GM23338 (cell line): ENCODE measurements at regions not wholly inside any gene's neighbourhood (a gene's known extent, or its start where the extent isn't known, plus 50 kb on each side); places are given as distances from the start of the nearest gene placed in this dataset.

Source experiments
- ATAC-seq: fragments of 200-7000 bp; cut with Tn5 transposase; 3 replicates; pipeline ENCODE4 v1.9.1; 2020
- DNase-seq: peaks from one replicate; pipeline ENCODE4 v3.0.0-alpha.2; 2015; ENCODE audit warnings: low spot score
- H2AFZ ChIP-seq: fragments of 200-600 bp; sonication (generic); 2 replicates; pipeline ENCODE4 v1.8.0; 2016; ENCODE audit warnings: antibody characterized with exemption, mild to moderate bottlenecking, moderate library complexity
- H3F3A ChIP-seq: fragments of 200-600 bp; sonication (generic); replicated peaks from 2 replicates; pipeline ENCODE4 v1.8.0; 2017; ENCODE audit warnings: antibody characterized with exemption, mixed run types, low read depth
- H3K27ac ChIP-seq: fragments of 200-600 bp; sonication (generic); 2 replicates; pipeline ENCODE4 v1.6.1; 2016; ENCODE audit warnings: low read depth
- H3K27me3 ChIP-seq: fragments of 200-600 bp; sonication (generic); 2 replicates; pipeline ENCODE4 v1.8.0; 2016; ENCODE audit warnings: mild to moderate bottlenecking, mixed run types, moderate library complexity; ENCODE audit not compliant: insufficient read depth
- H3K36me3 ChIP-seq: fragments of 200-600 bp; sonication (generic); 2 replicates; pipeline ENCODE4 v1.8.0; 2016; ENCODE audit warnings: mild to moderate bottlenecking; ENCODE audit not compliant: insufficient read depth
- H3K4me1 ChIP-seq: fragments of 200-600 bp; sonication (generic); 2 replicates; pipeline ENCODE4 v1.8.0; 2016; ENCODE audit warnings: mild to moderate bottlenecking, moderate library complexity; ENCODE audit not compliant: insufficient read depth
- H3K4me2 ChIP-seq: fragments of 200-600 bp; sonication (generic); 2 replicates; pipeline ENCODE4 v1.7.1; 2017; ENCODE audit warnings: mixed run types
- H3K4me3 ChIP-seq: fragments of 200-600 bp; sonication (generic); 2 replicates; pipeline ENCODE4 v1.6.1; 2016; ENCODE audit warnings: mixed run types
- H3K79me2 ChIP-seq: fragments of 200-600 bp; sonication (generic); replicated peaks from 2 replicates; pipeline ENCODE4 v1.8.0; 2017; ENCODE audit warnings: mild to moderate bottlenecking; ENCODE audit not compliant: insufficient read depth
- H3K9me2 ChIP-seq: fragments of 200-600 bp; sonication (generic); 2 replicates; pipeline ENCODE4 v1.8.0; 2017; ENCODE audit not compliant: insufficient read depth
- H4K20me1 ChIP-seq: fragments of 200-600 bp; sonication (generic); replicated peaks from 2 replicates; pipeline ENCODE4 v1.8.0; 2017; ENCODE audit warnings: mild to moderate bottlenecking; ENCODE audit not compliant: insufficient read depth
- H3K27ac Mint-ChIP-seq: 2 replicates; pipeline ENCODE4 v1.8.0; 2020; ENCODE audit warnings: inconsistent platforms, mild to moderate bottlenecking, moderate library complexity, mixed read lengths
- H3K27me3 Mint-ChIP-seq: 3 replicates; pipeline ENCODE4 v1.8.0; 2022; ENCODE audit warnings: low read depth, mild to moderate bottlenecking, moderate library complexity, mixed read lengths, inconsistent platforms; ENCODE audit not compliant: insufficient read depth, poor library complexity
- H3K36me3 Mint-ChIP-seq: 3 replicates; pipeline ENCODE4 v1.8.0; 2021; ENCODE audit warnings: low read depth, mild to moderate bottlenecking, inconsistent platforms, moderate library complexity, mixed read lengths
- H3K4me1 Mint-ChIP-seq: 3 replicates; pipeline ENCODE4 v1.8.0; 2020; ENCODE audit warnings: mild to moderate bottlenecking, inconsistent platforms, mixed read lengths
- H3K4me3 Mint-ChIP-seq: 3 replicates; pipeline ENCODE4 v1.8.0; 2021; ENCODE audit warnings: moderate library complexity, mild to moderate bottlenecking, inconsistent platforms, mixed read lengths
- H3K9me3 Mint-ChIP-seq: 3 replicates; pipeline ENCODE4 v1.8.0; 2020; ENCODE audit warnings: moderate library complexity, mild to moderate bottlenecking, inconsistent platforms, mixed read lengths
- CREB1 ChIP-seq: fragments of 250-450 bp; sonication (Bioruptor Pico); IDR thresholded peaks from 2 replicates; pipeline ENCODE4 v1.5.0; 2020; ENCODE audit warnings: low read depth, mild to moderate bottlenecking, moderate library complexity
- CTCF ChIP-seq, 2 experiments: fragments of 200-600 bp in 1 of 2; sonication (generic) in 1 of 2; conservative IDR thresholded peaks; 2 replicates each; pipeline versions ENCODE4 v1.5.1 to v1.6.1; 2016 to 2017; ENCODE audit warnings: antibody characterized with exemption in 2 of 2, low read depth in 2 of 2, mild to moderate bottlenecking in 2 of 2, moderate library complexity in 1 of 2
- ETS1 ChIP-seq: IDR thresholded peaks from 2 replicates; pipeline ENCODE4 v1.6.1; 2016; ENCODE audit warnings: antibody characterized with exemption
- EZH2 ChIP-seq: fragments of 200-600 bp; sonication (generic); IDR thresholded peaks from one replicate; pipeline ENCODE4 v1.8.0; 2017; ENCODE audit warnings: antibody characterized with exemption, mild to moderate bottlenecking, low read depth; ENCODE audit not compliant: unreplicated experiment
- EZH2phosphoT487 ChIP-seq: fragments of 200-600 bp; sonication (generic); IDR thresholded peaks from one replicate; pipeline ENCODE4 v1.8.1; 2018; ENCODE audit warnings: antibody characterized with exemption; ENCODE audit not compliant: unreplicated experiment
- JUNB ChIP-seq: IDR thresholded peaks from one replicate; pipeline ENCODE4 v1.6.1; 2016; ENCODE audit warnings: antibody characterized with exemption; ENCODE audit not compliant: unreplicated experiment
- NANOG ChIP-seq: IDR thresholded peaks from 2 replicates; pipeline ENCODE4 v1.6.1; 2016; ENCODE audit warnings: antibody characterized with exemption, borderline replicate concordance
- POLR2AphosphoS5 ChIP-seq: IDR thresholded peaks from 2 replicates; pipeline ENCODE4 v1.6.1; 2016; ENCODE audit warnings: antibody characterized with exemption, low read depth
- REST ChIP-seq: IDR thresholded peaks from one replicate; pipeline ENCODE4 v1.6.1; 2018; ENCODE audit warnings: antibody characterized with exemption; ENCODE audit not compliant: unreplicated experiment
- STAT1 ChIP-seq: IDR thresholded peaks from one replicate; pipeline ENCODE4 v1.6.1; 2016; ENCODE audit warnings: antibody characterized with exemption; ENCODE audit not compliant: unreplicated experiment
- ZNF114 ChIP-seq: fragments of 250-450 bp; sonication (Bioruptor Pico); IDR thresholded peaks from 2 replicates; pipeline ENCODE4 v1.5.0; 2020; ENCODE audit warnings: mild to moderate bottlenecking, moderate library complexity
- ZNF331 ChIP-seq: fragments of 250-450 bp; sonication (Bioruptor Pico); IDR thresholded peaks from 2 replicates; pipeline ENCODE4 v1.5.0; 2020; ENCODE audit warnings: low read depth, mild to moderate bottlenecking, moderate library complexity
- TF ChIP-seq, protein P1 (sequence below): fragments of 250-450 bp; sonication (Bioruptor Pico); IDR thresholded peaks from 2 replicates; pipeline ENCODE4 v1.5.0; 2020; ENCODE audit warnings: mild to moderate bottlenecking, moderate library complexity

- no peak overlapping the region for H3K27ac ChIP-seq
- no peak overlapping the region for H3K4me2 ChIP-seq
- no peak for ATAC-seq
- H3K36me3 ChIP-seq, result no peaks in the 10 kb centered on the region
- no peaks in the 10 kb centered on the region for H3K9me3 Mint-ChIP-seq
- H3K4me3 Mint-ChIP-seq, result no peak overlapping the region
- H3K36me3 Mint-ChIP-seq, result no peaks in the 10 kb centered on the region
- no peak overlapping the region for H3K4me3 ChIP-seq
- TF ChIP-seq ZNF114, result no peak
- no peak for TF ChIP-seq ZNF331 (CRISPR knock-in tag)
- no peak for TF ChIP-seq EZH2phosphoT487
- TF ChIP-seq ETS1, result no peak
- TF ChIP-seq, protein P1, sequence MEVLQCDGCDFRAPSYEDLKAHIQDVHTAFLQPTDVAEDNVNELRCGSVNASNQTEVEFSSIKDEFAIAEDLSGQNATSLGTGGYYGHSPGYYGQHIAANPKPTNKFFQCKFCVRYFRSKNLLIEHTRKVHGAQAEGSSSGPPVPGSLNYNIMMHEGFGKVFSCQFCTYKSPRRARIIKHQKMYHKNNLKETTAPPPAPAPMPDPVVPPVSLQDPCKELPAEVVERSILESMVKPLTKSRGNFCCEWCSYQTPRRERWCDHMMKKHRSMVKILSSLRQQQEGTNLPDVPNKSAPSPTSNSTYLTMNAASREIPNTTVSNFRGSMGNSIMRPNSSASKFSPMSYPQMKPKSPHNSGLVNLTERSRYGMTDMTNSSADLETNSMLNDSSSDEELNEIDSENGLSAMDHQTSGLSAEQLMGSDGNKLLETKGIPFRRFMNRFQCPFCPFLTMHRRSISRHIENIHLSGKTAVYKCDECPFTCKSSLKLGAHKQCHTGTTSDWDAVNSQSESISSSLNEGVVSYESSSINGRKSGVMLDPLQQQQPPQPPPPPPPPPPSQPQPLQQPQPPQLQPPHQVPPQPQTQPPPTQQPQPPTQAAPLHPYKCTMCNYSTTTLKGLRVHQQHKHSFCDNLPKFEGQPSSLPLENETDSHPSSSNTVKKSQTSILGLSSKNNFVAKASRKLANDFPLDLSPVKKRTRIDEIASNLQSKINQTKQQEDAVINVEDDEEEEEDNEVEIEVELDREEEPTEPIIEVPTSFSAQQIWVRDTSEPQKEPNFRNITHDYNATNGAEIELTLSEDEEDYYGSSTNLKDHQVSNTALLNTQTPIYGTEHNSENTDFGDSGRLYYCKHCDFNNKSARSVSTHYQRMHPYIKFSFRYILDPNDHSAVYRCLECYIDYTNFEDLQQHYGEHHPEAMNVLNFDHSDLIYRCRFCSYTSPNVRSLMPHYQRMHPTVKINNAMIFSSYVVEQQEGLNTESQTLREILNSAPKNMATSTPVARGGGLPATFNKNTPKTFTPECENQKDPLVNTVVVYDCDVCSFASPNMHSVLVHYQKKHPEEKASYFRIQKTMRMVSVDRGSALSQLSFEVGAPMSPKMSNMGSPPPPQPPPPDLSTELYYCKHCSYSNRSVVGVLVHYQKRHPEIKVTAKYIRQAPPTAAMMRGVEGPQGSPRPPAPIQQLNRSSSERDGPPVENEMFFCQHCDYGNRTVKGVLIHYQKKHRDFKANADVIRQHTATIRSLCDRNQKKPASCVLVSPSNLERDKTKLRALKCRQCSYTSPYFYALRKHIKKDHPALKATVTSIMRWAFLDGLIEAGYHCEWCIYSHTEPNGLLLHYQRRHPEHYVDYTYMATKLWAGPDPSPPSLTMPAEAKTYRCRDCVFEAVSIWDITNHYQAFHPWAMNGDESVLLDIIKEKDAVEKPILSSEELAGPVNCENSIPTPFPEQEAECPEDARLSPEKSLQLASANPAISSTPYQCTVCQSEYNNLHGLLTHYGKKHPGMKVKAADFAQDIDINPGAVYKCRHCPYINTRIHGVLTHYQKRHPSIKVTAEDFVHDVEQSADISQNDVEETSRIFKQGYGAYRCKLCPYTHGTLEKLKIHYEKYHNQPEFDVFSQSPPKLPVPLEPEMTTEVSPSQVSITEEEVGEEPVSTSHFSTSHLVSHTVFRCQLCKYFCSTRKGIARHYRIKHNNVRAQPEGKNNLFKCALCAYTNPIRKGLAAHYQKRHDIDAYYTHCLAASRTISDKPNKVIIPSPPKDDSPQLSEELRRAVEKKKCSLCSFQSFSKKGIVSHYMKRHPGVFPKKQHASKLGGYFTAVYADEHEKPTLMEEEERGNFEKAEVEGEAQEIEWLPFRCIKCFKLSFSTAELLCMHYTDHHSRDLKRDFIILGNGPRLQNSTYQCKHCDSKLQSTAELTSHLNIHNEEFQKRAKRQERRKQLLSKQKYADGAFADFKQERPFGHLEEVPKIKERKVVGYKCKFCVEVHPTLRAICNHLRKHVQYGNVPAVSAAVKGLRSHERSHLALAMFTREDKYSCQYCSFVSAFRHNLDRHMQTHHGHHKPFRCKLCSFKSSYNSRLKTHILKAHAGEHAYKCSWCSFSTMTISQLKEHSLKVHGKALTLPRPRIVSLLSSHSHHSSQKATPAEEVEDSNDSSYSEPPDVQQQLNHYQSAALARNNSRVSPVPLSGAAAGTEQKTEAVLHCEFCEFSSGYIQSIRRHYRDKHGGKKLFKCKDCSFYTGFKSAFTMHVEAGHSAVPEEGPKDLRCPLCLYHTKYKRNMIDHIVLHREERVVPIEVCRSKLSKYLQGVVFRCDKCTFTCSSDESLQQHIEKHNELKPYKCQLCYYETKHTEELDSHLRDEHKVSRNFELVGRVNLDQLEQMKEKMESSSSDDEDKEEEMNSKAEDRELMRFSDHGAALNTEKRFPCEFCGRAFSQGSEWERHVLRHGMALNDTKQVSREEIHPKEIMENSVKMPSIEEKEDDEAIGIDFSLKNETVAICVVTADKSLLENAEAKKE (CRISPR knock-in tag), result no peak
- no peak for TF ChIP-seq CTCF (conservative IDR thresholded peaks at IDR 0.05; ENCODE audit: low read depth in 2 of 2)
- no peak for TF ChIP-seq STAT1
- TF ChIP-seq REST, result no peak
- no peak for TF ChIP-seq JUNB
- no peak for TF ChIP-seq EZH2
- TF ChIP-seq NANOG, result no peak
- no peak for TF ChIP-seq CREB1 (CRISPR knock-in tag)
- no peak for TF ChIP-seq POLR2AphosphoS5
- H3K9me2 ChIP-seq, result no peaks in the 10 kb centered on the region
- H3K27me3 ChIP-seq, result no peaks in the 10 kb centered on the region
- H2AFZ ChIP-seq, result no peak overlapping the region
- no peaks in the 10 kb centered on the region for H3K27me3 Mint-ChIP-seq
- no peak for DNase-seq
- no peak overlapping the region for H3K27ac Mint-ChIP-seq
- H4K20me1 ChIP-seq, result no peaks in the 10 kb centered on the region
- H3K4me1 ChIP-seq, result no peaks in the 10 kb centered on the region; the same call in 1 of the 2 replicates
- no peaks in the 10 kb centered on the region for H3K79me2 ChIP-seq
- H3K4me1 Mint-ChIP-seq, result peaks cover 15% of the 10 kb centered on the region; the same call in 2 of the 3 replicates
- no peaks in the 10 kb centered on the region for H3F3A ChIP-seq
Observed at GRCh38 chr9:81847181-81847915, 80.9 kb upstream of the SPATA31D4 start.
